HG02884 (cell line): ENCODE measurements at regions not wholly inside any gene's neighbourhood (a gene's known extent, or its start where the extent isn't known, plus 50 kb on each side); places are given as distances from the start of the nearest gene placed in this dataset.
"Not testable (repeated sequence)": the region's sequence is repeated elsewhere in the genome, so short reads cannot be mapped to it uniquely, and the experiment has no call there.

Experiments used
- ATAC-seq: cut with Tn5 transposase; IDR thresholded peaks from one replicate; pipeline ENCODE4 v1.9.1; 2021; ENCODE audit warnings: mild to moderate bottlenecking, moderate library complexity; ENCODE audit not compliant: unreplicated experiment

DNA sequence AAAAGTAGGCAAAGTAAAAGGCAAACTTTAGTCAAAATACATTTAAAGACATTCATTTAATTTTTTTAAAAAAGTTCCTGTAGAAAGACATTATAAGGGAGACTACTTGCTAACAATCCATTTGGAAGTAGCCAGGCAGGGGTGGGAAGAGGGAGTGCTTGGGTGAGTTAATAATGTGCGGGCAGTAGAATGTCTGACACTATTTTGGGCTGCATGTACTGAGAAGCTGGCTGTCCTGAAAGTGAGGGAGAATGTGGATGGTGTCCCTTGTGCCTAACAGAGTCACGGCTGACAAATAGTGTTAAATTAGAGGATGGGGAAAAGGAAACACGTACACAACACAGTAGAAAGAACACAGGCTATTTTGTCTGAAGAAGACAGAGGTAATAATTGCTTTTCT, 142.5 kb downstream of the LCA5 start:
- no peak for ATAC-seq

DNA sequence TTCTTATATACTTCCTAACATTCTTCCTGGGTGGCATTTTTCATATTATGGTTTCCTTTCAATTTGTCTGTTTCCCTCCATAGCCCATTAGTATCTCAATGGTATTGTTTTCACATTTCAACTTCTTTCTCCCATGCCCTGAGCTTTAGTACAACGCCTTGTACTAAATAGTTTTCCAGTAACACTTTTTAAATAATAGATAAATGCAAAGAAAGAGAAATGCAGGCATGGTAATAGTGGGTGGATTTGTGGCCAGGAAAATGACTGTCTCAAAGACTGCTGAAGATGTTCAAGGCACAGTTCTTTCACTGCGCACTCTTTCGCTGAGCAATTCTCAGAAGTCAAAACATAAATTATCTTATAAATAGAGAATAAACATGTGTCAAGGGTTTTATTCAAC, 145.1 kb downstream of the LCA5 start:
- no peak for ATAC-seq

DNA sequence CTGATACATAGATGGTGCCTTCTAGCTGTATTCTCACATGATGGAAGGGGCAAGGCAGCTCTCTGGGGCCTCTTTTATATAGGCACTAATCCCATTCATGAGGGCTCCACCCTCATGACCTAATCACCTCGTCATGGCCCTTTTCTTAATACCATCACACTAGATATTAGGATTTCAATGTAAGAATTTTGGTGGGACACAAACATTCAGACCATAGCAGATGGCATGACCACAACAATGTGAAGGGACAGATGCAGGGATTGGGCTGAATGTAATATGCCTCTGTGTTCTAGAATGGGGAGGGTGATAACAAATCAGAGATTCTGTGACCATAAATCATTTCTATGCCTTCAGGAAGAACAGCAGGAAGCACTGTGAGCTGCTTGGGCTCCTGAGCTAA, 145.8 kb downstream of the LCA5 start:
- no peak for ATAC-seq

DNA sequence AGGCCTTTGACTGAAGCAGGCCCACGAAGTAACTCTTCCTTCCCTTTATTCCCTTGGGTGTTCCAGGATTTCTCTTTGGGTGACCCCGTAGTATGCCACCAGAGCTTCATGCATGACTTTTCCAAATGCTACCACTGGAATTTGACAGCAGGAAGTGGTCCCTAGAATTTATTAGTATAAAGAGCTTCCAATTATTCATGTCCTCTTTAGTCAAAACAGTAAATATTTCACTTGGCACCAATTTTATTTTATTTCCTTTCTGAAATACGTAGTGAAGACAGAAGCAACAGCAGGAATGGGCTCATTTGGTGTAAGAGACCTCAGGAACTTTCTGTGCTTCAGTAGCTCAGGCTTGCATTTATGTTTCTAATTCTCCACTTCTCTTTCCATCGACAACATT, 151.3 kb downstream of the LCA5 start:
- no peak for ATAC-seq

DNA sequence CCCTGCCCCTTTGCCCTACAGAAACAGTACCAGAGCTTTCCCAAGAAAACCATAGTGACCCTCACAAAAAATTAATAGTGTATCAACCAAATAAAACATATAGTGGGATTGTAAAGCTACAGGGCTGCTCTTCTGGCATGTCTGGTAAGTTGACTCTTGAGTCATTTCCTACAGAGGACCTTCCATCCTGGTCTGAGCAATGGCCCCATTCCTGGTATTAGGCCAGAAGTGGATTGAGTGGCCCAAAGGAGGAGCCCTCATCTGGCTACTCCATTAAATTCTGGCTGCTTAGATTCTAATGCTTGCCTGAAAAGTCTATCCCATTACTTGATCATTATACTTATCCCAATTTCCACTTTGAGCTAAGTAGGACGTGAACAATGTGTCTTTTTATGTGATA, 150.9 kb upstream of the HMGN3 start:
- ATAC-seq = no peak

DNA sequence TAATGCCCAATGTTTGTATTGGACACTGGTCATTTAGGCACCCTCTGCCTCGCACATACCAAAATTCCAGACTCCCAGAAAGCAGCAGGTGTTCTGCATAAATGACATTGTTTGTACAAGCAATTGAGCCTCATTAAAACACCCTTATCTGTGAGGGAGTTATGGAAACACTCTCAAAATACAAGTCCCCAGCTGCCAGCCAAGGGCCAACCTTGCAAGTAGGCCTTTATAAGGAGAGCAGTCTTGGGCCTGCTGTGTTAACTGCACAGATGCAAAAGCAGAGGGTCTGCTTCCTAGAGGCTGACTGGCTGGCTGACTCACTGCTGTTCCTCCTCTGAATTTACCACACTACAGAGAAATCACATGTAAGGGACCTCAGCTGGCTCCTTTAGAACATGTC, 150.4 kb upstream of the HMGN3 start:
- no peak for ATAC-seq

DNA sequence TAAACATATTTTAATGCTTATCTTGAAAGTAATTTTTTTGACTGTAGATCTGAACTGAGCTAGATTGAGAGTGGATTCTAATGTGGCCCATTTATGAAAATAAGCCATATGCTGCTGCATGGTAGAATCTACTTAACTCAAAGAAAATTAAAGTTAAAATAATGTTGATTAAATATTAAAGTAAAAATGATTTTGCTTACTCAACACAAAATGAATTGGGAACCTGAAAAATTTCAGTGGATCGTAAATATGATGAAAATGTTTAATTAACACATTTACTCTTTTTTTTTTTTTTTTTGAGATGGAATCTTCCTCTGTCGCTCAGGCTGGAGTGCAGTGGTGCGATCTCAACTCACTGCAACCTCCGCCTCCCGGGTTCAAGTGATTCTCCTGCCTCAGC, 144.5 kb upstream of the HMGN3 start:
- ATAC-seq = no peak

DNA sequence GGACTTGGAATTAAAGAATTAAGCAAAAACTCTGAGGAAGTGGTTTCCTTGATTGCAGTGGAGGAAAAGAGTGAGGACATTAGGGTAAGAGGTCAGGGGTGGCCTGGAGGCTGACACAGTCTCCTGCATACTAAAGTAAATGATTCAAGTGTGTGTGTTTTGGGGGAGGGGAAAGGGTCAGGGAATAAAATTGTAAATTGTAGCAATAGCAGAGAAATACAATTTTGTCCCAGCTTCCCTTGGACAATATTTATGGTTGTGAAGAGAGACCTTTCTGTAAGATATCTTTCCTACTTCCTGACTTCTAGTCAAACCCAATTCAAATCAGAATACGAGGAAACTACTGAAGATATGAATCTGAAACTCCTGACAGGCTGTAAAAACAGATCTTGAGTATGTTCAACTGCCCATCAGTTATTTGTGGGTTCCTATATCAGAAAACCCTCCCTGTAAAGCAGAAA, 143.4 kb upstream of the HMGN3 start:
- no peak for ATAC-seq

DNA sequence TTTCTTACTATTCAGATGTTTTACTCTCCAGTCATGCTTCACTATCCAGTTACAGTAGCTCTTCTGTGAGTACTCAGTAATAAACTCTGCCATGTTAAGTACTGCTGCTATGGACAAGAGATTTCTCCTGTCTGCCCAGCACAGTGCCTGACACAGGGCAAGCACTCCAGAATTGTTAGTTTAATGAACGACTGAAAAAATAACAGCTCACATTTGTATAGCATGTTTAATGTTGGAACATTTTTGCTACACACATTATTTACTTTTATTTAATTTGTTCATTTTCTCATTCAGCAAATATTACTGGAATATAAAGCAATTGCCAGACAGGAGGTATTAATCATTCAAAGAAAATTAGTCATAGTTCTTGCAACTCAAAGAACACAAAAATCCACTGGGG, 142.6 kb upstream of the HMGN3 start:
- ATAC-seq = no peak

DNA sequence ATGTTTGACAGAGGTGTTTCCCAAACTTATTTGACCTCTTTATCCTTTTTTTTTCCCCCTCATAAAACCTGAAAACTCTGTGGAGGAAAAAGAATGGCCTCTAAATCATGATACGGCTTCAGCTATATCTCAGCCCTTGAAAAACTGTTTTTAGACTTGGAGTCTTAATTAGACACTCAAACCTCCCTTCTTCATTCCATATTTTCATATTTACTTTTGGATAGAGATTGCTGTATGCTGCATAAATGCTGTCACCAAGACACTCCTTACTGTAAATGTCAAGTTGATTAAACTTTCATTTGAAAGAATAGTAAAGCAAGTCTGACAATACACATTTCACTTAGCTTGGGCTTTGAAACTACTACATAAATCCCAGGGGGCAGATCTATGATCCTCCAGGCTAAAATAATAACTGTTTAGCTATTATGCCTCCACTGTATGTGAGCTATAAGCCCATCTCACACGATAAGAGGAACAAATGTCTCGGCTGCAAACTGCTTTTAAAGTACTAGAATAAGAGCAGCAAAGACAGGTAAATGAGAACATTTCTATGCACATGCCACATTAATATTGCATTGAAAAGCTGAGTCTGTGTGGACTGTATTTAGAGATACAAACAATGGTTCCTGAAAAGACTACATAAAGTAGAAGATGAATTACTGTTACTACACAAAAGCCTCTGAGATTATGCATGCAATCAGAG, 141.3 kb upstream of the HMGN3 start:
- ATAC-seq = no peak

DNA sequence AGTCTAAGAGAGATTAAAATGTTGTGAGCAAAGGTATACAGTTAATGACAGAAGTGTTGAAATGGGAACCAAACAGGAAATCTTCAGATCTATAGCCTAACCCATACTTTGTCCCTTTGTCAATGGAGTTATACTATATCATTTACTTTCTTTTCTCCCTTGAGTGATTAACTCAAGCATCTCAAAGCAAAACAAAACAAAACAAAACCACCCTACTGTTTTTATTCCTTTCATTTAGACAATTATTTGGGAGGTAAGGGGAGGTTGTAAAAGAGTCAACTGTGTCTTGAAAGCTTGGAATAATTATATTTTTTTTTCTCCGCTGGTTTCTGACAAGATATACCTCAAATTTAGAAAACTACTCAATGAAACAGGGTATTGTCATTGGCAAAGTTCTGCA, 139.8 kb upstream of the HMGN3 start:
- no peak for ATAC-seq

DNA sequence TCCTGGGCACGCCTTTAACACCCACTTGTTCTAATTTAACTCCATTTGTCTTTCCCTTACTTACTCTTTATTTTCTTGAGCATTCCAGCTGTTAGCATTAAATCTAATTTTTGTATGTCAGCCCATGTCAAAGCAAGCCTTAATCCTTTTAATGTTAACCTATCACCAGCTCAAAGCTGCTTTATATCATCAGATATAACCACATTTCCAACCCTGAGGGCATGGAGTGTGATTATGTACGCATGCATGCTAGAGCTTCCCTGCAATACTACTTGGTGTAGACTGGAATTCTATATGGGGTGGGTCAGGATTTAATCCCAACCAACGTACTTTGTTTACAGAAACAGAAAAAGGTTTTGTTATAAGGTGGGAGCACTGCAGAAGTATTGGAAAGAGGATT, 139.4 kb upstream of the HMGN3 start:
- ATAC-seq = no peak

DNA sequence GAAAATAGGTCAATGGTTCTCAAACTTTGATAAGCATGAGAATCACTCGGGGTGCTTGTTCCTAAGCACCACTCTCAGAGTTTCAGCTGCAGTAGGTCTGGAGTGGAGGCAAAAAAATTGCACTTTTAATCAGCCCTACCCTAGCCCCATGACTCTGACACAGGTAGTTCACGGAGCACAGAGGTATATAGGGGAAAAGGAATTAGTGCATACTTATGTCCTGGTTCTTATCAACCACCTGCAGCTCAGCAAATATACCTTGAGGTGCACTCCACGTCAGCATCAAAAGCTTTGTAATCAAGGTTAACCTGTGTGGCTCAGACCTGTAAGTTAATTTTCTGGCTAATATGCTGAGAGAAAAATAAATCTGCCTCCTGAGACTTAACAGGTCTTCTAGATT, 138.8 kb upstream of the HMGN3 start:
- no peak for ATAC-seq

DNA sequence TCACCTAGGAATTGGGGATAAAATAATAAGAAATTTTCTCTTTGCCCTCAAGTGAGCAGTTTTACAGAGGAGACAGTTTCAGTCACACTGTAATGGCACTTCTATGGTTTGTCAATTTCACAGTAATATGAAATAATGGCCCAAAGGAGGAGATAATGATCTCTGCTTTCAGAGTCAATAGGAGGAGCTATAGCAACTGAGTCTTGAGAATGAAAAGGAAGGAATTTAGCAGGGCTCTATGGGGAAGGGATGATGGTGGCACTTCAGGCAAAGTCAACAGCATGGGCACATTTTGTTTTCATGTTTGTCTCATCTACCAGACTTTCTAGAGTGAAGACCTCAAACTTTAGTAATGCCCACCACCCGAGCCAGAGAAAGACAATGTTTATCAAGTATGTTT, 138.3 kb upstream of the HMGN3 start:
- no peak for ATAC-seq

DNA sequence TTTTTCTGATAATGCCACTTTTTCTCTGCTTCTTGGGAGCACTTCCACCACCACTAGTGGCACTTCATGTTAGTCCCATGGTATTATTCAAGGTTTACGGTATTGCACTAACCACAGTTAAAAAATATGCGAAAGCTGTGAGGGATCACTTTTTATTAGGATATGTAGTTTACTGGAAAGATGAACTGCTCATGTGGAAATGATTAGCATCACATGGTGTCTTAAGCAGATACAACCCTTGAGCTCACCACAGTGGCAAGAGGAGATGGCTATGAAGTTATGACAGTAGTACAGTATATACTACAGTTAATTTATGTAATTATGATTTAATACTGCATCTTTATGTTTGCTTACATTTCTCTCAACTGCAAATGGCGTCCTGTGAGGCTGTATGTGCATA, 134.5 kb upstream of the HMGN3 start:
- no peak for ATAC-seq

DNA sequence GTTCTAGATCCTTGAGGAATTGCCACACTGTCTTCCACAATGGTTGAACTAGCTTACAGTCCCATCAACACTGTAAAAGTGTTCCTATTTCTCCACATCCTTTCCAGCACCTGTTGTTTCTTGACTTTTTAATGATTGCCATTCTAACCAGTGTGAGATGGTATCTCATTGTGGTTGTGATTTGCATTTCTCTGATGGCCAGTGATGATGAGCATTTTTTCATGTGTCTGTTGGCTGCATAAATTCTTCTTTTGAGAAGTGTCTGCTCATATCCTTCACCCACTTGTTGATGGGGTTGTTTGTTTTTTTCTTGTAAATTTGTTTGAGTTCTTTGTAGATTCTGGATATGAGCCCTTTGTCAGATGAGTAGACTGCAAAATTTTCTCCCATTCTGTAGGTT, 129.0 kb upstream of the HMGN3 start:
- ATAC-seq = not testable (repeated sequence)

DNA sequence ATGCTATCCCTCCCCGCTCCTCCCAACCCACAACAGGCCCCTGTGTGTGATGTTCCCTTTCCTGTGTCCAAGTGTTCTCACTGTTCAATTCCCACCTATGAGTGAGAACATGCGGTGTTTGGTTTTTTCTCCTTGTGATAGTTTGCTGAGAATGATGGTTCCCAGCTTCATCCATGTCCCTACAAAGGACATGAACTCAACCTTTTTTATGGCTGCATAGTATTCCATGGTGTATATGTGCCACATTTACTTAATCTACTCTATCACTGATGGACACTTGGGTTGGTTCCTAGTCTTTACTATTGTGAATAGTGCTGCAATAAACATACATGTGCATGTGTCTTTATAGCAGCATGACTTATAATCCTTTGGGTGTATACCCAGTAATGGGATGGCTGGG, 126.6 kb upstream of the HMGN3 start:
- not testable (repeated sequence) for ATAC-seq

DNA sequence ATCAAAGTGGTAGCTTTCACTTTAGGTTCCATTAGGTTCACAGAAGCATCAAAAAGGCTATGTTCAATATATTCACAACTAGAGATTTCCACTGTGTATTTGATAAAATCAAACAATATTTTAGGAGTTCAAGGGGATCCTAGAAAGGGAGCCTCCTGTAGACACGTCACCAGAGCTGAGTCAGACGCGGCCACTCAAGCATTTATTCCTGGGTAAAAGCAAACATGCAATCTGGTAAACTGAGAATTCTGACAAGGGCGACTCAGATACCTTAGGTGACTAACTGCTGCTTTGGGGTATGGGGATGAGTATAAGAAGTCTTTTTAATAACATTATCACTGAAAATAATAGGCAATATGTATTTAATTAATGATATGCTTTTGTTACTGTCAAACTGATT, 118.7 kb upstream of the HMGN3 start:
- ATAC-seq = no peak

DNA sequence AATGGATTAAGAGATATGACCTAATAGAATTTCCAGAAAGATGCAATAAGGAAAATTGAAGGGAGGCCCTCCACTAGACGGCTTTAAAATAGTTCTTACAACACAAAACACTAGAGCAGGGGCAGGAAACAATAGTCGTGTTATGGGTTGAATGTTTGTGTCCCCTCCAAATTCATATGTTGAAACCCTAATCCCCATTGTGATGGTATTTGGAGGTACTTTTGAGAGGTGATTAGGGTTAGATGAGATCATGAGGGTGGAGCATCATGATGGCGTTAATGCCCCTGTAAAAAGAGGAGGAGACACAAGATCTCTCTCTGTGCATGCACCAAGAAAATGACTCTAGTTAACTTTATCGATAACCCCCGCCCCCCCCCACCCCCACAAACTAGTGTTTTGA, 104.0 kb upstream of the HMGN3 start:
- ATAC-seq = no peak

DNA sequence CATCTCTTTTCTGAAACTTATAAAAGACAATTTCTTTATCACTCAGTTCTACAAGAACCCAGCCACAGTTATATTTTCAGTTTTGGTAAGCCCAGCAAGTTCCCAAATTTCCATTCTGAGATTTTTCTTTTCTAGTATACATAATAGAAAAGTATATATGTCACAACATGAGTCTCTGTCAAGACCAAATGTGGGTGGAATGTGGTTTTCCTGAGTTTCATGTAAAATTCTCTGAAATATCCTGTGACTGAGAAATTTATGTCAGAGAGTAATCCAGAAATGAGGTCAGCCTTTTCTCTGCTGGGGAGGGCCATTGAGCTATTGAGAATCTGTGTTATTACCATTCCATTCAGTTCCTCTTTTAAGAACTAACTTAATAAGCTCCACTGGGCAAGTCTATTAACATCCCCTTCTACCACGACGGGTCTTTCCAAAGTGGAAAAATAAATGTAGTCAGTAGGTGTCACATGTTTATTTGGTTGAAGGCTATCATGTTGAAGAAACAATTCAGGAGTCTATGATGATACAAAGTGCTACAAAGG, 100.7 kb upstream of the HMGN3 start:
- ATAC-seq = peak; percentile 92

DNA sequence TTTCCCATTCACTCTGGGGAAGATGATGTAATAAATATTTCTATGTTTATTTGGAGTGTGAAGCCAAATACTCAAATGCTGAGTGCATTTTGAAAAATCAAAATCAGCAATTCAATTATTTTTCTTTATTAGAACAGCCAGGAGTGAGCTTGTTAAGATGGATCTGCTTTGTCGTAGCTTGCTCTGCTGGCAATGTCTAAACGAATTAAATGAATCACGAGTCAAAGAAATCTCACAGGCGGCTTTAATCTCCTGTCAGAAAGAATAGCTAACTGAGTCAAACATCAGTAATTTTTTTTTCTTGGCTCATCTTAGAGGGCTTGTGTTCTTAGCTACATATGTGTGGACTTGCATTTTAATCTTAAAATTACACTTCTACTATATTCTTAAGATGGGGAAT, 100.2 kb upstream of the HMGN3 start:
- ATAC-seq = no peak

DNA sequence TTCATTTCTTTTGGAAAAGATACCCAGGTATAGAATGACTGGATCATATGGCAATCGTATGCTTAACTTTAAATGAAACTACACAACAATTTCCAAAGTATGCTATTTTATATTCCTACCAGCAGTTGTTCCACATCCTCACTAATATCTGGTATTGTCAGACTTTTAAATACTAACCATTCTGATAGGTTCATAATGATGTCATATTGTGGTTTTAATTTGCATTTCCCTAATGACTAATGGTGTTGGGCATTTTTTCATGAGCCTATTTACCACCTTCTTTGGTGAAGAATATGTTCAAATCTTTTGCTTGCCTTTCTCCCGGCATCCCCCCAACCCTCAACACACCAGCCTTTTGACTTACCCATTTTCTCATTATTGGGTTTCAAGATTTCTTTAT, 96.2 kb upstream of the HMGN3 start:
- no peak for ATAC-seq

DNA sequence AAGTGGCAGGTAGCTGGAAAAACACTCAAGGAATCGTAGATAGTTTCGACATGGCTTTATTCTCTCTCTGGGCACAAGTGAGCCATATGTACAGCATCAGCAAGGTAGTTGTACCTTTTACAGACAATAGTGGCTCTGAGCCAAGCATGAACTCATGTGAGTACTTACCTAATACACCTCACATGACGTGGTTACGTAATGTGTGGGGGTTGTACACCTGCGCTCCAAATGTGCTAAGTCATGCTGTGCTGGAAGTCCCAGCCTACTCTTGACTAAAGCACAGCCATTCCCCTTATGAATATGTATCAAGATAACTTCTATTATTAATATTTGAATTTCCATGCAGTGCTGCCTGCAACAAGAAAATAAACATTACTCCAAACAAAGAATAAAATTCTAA, 78.8 kb upstream of the HMGN3 start:
- no peak for ATAC-seq
